ENCODE measurements at regions not wholly inside any gene's neighbourhood (a gene's known extent, or its start where the extent isn't known, plus 50 kb on each side); places are given as distances from the start of the nearest gene placed in this dataset.

DNA sequence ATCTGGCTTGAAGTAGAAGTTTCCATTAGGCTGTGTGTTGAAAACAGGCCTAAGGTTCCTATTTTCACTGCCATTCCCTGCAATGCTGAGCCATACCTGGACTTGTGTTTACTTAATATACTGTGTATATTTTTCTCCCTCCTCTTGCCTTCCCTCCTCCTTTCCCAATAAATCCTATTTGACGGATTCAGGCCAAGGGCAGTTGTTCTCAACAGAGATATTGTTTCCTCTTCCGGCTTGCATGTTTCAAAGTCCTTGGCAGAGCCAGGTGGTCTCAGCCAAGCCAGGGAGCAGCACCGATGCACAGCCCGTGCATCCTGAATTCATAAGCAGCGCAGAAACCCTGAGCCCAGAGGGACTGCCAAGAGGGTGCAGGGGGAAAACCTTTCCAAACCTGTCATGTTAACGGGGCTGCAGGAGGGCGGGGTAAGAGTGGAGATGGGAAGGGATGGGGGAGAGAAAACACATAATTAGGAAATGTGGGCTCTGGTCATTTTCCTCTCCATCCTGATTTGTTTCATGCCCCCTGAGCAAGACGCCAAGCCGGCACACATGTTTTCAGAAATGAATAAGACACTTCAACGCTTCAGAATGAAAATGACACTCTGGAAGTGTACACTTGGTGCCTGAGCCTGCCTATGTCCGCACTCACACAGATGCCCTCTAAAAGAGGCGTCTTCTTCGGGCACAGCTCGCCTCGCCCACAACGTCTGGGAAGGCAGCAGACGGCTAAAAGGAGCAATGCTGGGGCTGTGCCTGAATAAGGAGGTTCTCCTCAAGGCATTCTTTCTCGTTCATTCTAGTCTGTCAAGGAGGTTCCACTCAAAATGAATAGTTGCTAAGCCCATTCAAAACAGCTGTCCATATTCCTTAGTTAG is 149.3 kb upstream of the UBL3 start:
- no peak for DNase-seq (ENCODE audit: low read depth)

DNA sequence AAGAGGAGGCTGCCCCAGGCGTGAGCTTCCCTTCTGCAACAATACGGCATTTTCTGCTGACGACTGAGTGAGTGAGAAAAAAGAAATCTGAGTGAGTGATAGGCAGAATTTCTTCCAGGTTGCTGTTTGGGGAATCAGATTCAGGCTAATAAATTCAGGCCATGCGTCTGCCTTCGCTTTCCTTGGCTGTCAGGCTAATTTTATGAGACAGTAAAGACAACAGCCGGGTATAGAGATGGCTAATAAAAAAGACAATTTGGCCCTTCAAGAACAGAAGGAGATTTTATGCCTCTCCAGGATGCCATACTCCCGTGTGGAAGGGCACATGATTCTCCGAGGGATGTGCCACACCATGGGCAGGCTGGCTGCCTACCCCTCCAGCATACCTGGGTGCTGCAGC is 145.9 kb upstream of the UBL3 start:
- no peak for DNase-seq (ENCODE audit: low read depth)

DNA sequence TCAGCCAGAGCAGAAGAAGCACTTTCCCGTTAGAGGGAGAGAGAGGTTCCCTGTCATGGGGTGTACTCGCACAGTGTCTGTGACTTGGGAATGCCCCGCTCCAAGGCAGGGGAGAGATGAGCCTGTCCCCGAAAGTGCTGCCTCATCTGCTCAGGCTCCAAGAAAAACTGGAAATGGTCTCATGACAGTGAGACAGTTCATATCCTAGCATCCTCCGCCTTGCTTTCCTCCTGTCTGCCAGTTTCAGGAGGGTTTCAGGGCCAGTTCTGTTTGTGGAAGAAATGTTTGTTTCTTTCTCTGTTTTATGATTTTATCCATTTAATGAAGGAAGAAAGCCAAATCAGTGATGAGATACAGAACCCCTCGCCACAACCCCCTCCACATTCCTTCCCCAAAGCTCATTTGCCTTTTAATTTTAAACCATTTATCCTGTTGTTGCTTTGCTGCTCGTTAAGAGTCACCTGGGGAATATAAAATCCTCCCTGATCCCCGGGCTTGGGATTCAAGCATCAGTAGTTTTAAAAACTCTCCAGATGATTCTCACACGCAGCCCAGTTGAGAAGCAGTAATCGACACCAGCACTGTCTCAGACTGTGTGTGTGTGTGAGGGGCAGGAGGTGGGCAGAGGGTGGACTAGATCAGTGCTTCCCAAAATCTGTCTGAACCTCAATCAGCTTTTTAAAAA is 144.6 kb upstream of the UBL3 start:
- no peak for DNase-seq (ENCODE audit: low read depth)

DNA sequence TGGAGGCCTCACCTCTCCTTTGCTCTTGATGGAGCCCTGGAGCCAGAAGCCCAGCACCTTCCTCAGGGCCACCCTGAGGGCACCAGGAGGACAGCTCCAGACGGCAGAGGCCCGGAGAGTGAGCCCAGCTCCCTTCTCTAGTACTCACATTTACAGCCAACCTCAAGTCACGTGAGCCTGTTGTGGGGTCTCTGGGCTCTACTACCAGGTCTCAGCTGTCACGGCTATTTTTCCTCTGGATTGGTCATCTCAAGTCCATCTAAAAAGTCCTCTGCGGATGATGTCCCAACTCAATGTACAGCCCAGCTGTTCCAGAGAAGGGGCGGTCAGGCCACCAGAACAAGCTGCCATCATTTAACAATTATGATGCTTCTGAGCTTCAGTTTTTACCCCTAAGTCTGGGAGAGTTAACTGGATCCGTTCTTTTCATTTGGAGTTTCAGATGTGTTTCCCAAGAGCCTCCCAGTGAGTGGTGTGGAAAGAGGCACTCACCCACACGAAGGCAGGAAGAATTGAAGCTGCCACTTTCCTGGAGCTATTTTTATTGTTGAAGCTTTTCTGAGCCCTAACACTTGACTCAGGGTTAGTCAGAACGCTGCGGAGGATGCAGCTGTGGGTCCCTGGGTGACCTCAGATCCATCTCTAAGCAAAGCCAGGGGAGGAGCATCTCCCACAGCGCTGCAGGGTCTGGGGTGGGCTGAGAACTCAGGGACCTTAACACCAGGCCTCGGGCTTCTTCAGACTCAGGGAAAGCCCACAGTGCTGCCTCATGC is 143.5 kb upstream of the UBL3 start:
- DNase-seq (ENCODE audit: low read depth), result peak; percentile 89

DNA sequence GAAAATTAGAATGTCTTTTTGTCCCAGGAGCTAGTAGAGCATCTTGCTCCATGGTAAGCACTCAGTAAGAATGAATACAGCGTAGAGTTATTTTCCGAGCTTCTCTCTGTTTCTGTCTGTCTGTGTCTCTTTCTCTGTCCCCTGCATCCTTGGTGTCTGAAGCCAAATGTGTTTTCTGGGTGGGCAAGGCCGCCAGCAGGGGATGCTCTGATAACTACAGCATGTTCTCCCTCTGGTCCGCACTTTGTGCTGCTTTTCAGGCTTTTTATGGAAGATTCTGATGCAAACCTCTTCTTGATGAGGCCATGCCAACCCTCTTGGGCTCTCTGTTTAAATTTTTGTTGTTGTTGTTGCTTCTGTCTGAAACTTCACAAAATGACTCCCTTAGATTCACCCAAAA is 142.8 kb upstream of the UBL3 start:
- DNase-seq (ENCODE audit: low read depth), result no peak

DNA sequence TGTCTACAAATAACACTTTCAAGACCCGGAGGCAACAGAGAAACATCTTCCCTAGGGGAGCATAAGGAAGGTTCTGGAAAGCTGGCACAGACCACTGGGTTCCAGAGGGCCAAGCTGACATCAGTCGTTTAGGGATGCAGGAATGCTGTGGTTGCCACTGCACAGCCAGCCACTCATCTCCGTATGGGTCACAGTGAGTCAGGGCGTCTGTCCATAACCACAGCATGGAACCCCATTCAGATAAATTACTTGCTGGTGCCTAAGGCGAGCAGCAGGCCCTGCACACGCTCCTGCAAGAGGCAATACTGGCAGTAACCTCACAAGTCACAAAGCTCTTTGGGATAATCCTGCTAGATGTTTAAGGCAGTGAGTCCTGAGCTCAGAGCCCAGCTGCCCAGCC is 140.9 kb upstream of the UBL3 start:
- DNase-seq (ENCODE audit: low read depth), result peak; percentile 95

DNA sequence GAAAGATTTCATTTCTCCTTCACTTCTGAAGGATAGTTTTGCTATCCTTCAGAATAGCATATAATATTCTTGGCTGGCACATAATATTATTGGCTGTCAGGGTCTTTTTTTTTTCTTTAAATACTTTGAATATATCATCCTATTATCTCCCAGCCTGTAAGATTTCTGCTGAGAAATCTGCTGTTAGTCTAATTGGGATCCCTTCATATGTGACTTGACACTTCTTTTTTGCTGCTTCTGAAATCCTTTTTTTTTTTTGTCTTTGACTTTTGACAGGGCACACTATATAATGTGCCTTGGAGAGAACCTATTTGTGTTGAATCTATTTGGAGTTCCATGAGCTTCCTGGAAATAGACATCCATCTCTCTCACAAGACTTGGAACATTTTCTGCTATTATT is 136.9 kb upstream of the UBL3 start:
- DNase-seq (ENCODE audit: low read depth), result no peak

DNA sequence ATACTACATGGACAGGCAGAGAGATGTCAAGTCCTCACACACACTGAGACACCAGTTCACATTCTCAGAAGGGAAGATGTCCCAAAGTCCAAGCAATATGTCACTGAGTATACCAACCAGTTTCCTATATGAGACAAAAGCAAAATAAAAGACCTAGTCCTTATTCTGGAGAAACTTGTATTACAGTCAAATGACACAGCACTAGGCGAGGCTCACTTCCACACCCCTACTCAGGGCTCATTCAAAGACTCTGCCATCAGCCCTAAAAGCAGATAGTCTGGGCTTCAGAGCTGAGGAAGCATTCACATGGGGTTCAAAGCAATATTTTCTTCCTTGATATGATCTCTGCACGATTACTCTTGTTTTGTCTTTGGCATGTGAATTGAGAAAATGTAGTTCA is 129.9 kb upstream of the UBL3 start:
- no peak for DNase-seq (ENCODE audit: low read depth)

DNA sequence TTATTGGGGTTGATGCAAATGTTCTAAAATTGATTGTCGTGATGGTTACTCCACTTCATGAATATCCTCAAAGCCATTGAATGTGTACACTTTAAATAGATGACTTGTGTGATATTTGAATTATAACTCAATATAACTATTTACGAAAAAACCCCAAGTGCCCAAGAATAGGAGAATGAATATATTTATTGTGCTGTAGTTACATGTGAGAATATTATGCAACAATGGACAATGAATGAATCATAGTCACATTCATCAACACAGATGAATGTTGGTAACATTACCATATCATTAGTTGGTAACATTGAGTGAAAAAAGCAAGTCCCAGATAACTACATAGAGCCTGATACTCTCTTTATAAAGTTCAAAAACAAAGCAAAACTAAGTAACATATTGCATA is 127.8 kb upstream of the UBL3 start:
- no peak for DNase-seq (ENCODE audit: low read depth)

DNA sequence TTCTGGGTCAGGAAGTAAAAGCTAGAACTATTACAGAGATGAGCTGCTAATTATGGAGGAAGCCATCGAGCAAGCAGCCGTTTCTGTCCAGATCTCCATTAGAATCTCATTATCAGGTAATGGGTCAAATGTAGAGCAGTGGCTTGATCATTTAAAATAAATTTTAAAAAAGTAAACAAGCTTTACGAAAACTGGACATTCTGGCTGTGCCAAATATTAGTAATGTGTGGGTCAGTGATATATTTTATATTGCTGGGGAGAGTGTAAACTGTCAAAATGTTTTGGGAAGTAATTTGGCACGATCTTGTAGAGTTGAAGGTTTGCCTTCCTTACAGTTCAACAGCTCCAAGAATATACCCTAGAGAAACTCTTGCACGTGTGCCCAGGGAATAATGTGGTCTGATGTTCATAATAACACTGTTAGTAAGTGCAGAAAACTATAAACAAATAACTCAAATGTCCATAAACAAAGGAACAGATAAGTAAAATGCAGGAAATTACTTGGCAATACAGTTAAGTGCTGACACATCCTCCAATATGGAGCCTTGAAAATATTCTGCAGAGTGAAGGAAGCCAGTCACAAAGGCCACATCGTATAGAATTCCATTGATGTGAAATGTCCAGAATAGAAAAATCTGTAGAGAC is 127.2 kb upstream of the UBL3 start:
- no peak for DNase-seq (ENCODE audit: low read depth)

DNA sequence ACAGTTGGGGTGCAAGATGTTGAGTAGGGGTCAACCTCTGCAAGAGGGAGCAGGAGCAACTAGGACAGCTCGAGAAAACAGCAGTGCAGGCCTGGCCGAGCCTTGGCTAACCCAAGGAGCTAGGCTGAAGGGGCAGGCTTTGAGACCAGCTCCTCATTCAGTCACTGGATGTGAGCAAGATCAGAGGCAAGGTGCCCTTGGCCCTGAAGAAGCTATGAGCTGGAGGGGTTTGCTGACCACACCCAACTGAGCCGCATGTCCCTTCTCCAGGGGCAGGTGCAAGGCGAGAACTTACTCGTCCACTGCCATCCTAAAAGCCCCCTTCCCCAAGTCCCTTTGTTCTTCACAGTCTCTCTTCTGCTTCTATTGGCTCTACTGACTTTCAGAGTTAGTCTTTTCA is 126.1 kb upstream of the UBL3 start:
- DNase-seq (ENCODE audit: low read depth), result no peak

DNA sequence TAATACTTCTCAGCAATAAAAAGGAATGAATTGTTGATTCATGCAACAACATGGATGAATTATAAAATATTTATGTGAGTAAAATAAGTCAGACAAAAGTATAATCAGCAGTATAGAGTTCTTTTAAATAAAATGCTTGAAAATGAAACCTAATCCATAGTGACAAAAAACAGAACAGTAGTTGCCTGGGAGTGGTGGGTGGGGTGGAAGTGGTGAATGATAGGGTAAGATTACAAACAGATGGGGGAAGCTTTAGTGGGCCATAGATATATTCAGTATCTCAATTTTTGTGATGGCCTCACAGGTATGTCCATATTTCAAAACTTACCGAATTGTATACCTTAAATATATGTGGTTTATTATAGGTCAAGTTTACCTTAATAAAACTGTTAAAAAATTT is 124.9 kb upstream of the UBL3 start:
- no peak for DNase-seq (ENCODE audit: low read depth)

DNA sequence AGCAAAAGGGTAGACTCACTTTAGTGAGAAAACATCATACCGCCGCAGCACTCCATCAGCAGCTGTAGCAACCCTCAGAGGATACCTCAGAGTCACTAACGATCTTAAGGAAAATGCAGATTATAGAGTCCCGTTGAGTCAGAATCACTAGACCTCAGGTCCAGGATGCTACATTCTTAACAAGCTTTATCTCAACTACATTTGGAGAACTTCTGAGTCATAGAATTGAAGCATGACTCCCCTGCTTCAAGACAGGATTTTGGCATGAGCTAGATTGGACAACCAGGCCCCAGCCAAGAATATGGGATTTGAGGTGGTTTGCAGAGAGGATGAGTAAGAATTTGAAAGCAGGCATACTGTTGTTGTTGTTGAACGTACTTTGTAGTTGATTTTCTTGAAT is 118.9 kb upstream of the UBL3 start:
- peak; percentile 41 for DNase-seq (ENCODE audit: low read depth)

DNA sequence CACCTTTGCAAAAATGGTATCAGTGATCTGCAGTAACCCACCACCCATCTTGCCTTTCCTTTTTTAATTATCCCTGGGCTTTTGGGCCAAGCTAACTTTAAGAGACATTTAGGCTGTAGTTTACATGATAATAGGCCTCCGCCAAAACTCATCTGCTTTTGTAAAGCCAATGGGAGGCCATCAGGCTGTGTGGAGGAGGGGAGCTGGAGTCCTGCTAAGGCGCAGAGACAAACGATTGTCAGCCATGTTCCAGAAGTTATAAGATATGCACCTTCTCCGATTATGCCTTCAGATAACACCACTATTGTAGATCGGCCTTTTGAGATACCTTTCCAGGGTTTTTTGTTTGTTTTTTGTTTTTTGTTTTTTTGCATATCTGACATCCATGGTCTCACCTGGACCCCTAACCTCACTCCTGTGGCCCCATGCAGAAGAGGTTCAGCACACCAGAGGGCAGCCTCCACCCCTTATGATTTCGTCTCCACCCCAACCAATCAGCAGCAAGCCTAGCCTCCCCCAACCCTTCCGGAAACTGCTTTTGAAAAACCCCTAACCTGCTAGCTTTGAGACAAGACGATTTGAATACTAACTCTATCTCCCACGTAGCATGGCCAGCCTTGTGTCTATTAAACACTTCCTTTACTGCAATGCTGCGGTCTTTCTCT is 113.9 kb upstream of the UBL3 start:
- no peak for DNase-seq (ENCODE audit: low read depth)

DNA sequence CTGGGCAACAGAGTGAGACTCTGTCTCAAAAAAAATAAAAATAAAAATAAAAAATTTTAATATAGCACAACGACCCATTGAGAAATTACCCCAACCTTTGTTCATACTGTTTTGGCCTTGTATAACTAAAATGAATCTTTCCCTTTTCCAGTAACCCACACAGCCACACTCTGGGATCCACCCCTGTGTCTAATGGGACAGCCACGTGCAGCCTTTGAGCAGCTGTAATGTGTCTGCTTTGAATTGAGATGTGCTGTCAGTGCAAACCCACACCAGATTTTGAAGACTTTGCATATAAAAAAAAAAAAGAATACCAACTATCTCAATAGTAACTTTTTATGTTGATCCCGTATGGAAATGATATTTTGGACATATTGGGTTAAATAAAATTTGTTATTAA is 112.7 kb upstream of the UBL3 start:
- DNase-seq (ENCODE audit: low read depth), result no peak

DNA sequence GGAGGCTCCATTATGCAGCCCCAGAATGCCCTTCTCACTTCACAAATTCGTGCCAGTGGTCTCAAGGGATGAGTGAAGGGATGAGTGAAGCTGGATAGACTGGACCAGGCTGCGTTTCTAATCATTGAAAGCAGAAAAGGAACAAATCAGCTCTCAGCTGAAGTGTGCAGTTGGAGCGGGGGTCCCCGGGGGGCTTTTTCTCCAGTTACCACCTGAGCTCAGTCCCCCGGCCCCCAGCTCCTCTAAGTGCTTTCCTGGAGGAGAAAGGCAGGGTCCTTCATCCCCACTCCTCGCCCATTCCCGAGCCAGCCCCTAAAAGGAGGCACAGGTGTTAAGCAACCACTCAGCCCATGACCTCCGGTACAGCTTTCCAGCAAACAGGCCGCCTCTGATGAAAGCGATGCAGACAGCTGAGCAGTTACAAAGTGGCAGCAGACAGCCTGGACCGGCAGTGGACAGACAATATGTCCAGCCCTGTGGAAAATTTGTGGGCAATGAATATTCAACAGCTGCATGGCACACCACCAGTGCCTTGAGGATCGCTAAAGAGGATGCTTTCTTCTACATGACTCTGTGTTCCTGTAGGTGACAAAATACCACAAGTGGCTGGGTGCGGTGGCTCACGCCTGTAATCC is 110.7 kb upstream of the UBL3 start:
- DNase-seq (ENCODE audit: low read depth), result peak; percentile 37

DNA sequence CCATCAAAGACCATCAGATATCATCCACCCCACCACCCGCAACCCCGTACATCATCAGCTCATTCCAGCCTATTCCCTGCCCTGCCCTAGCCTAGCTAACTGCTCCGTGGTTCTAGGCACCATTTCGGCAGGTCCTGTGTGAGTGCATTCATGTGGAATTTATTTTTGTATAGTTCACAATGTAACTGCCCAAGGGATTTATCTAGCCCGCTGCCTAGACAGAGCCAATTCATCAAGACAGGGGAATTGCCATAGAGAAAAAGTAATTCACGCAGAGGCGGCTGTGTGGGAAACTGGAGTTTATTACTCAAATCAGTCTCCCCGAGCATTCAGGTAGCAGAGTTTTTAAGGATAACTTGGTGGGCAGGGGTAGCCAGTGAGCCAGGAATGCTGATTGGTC is 109.2 kb upstream of the UBL3 start:
- no peak for DNase-seq (ENCODE audit: low read depth)

DNA sequence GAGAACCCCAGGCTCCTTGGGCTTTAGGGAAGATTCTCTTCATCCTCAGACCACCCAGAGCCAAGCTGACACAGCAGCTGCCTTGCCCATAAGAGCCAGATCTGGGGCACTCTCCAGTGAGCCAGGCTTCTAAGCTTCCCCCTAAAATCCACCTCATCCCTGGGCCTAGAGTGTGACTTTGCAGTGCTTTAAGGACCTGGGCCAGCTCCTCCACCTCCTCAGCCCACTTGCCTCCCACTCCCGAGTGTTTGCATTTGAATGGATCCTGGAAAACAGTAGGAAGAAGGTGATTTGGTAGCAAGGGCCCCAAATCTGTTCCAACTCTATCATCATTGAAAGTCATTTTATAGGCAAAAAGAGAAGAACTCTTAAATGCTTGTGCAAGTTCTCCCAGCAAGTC is 108.7 kb upstream of the UBL3 start:
- no peak for DNase-seq (ENCODE audit: low read depth)

DNA sequence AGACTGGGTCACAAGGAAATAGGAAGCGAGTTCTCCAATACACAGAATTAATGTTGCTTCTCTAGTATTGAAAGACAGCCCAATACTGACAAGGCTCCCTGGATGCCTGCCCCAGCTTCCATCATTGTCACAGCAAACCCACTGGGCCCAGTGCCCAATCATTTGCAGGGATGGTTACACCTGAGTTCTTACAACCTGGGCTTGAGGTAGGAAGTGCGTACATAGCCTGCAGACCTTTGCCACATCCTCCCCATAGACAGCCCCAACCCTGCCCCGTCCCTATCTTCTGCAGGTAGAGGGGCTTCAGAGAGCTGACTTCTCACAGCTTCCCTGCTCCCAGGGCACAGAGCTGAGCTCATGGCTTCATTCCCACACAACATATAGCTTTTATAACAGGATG is 108.1 kb upstream of the UBL3 start:
- DNase-seq (ENCODE audit: low read depth), result no peak

DNA sequence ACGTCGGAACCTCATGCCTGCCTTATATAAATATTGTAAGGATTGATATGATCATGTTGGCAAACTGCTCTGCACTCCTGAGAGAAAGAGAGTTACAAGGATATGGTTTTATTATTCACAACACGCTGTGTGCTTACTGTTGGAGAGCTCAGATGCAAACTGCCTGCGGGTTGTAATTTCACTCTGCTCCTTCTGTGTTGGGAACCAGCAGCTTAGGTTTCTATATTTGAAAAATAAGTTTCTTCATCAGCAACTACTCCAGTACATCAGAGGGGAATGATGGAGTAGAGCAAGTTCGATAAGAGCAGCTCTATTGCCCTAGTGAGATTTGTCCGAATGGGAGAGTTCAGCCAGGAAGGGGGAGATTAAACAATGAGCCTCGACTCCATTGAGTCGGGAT is 106.9 kb upstream of the UBL3 start:
- DNase-seq (ENCODE audit: low read depth), result no peak

DNA sequence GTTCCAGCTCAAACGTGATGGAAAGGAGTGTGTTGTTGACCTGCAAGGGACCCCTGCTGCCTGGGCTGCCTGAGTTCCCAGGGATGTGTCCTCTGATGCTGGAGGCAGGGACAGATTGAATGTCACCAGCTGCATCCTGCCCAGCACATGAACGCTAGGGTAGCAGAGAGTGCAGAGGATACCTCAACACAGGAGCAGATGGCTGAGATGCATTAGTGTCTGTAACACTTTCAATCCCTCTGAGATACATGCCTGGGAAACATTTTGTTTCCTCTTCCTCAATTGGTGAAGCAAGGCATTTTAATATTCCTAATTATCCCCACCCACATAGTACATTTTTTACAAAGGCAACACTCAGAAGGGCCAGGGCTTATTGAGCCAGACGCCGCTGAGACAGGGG is 106.4 kb upstream of the UBL3 start:
- DNase-seq (ENCODE audit: low read depth), result no peak

Data from LHCN-M2 (cell line).